Breast epithelium (tissue), 3 donors: ENCODE measurements at regions not wholly inside any gene's neighbourhood (a gene's known extent, or its start where the extent isn't known, plus 50 kb on each side); places are given as distances from the start of the nearest gene placed in this dataset.

Experiments
- POLR2A ChIP-seq: fragments of 450-650 bp; IDR thresholded peaks from one replicate; pipeline ENCODE4 v1.6.1; 2016; ENCODE audit warnings: antibody characterized with exemption, mild to moderate bottlenecking, moderate library complexity
- POLR2AphosphoS5 ChIP-seq, 3 donors: sonication (generic); formaldehyde crosslinking; IDR thresholded peaks; one replicate each; pipeline ENCODE4 v1.6.1; 2017; ENCODE audit warnings: antibody characterized with exemption in 3 of 3
- TF ChIP-seq, protein P1 (sequence below), 3 donors: fragments of 450-650 bp; IDR thresholded peaks; one replicate each; pipeline ENCODE4 v1.5.1; 2016 to 2017; ENCODE audit warnings: antibody characterized with exemption in 3 of 3, mild to moderate bottlenecking in 3 of 3, moderate library complexity in 3 of 3

DNA sequence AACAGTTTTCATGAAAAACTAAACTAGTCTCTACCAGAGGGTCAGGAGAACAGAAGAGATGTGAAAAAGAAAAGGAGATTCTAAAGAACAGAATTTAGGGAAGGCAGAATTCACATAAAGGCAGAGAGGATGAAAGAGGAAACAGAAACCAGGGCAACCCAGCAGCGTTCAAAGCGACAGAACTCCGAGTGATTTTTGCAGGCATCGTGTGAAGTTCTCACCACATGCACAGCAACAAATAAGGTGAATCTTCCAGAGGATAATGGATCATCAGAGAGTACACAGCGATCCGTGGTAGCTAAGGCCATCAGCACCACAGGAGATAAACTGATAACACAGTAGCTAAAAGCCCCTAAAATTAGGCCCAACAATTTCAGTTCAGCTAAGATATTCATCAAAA is 250.8 kb upstream of the THBS1 start:
- TF ChIP-seq, protein P1, sequence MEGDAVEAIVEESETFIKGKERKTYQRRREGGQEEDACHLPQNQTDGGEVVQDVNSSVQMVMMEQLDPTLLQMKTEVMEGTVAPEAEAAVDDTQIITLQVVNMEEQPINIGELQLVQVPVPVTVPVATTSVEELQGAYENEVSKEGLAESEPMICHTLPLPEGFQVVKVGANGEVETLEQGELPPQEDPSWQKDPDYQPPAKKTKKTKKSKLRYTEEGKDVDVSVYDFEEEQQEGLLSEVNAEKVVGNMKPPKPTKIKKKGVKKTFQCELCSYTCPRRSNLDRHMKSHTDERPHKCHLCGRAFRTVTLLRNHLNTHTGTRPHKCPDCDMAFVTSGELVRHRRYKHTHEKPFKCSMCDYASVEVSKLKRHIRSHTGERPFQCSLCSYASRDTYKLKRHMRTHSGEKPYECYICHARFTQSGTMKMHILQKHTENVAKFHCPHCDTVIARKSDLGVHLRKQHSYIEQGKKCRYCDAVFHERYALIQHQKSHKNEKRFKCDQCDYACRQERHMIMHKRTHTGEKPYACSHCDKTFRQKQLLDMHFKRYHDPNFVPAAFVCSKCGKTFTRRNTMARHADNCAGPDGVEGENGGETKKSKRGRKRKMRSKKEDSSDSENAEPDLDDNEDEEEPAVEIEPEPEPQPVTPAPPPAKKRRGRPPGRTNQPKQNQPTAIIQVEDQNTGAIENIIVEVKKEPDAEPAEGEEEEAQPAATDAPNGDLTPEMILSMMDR (IDR thresholded peaks at IDR 0.05), result no peak
- TF ChIP-seq POLR2A, result no peak
- TF ChIP-seq POLR2AphosphoS5 (IDR thresholded peaks at IDR 0.05), result no peak
